HL-60 (cell line): ENCODE measurements at regions not wholly inside any gene's neighbourhood (a gene's known extent, or its start where the extent isn't known, plus 50 kb on each side); places are given as distances from the start of the nearest gene placed in this dataset.

Source experiments
- DNase-seq, 2 experiments: peaks; one replicate each; pipeline ENCODE4 v3.0.0-alpha.2; 2010 to 2020; ENCODE audit warnings: low read depth in 1 of 2, low spot score in 1 of 2
- H3K27ac ChIP-seq: fragments of 250-450 bp; sonication (Bioruptor Pico); replicated peaks from 2 replicates; pipeline ENCODE4 v1.5.1; 2020; ENCODE audit warnings: mild to moderate bottlenecking, moderate library complexity
- H3K27me3 ChIP-seq: fragments of 250-450 bp; sonication (Bioruptor Pico); 2 replicates; pipeline ENCODE4 v1.5.1; 2021; ENCODE audit warnings: mild to moderate bottlenecking, moderate library complexity; ENCODE audit not compliant: insufficient read depth, poor library complexity, severe bottlenecking
- H3K4me3 ChIP-seq: replicated peaks from 2 replicates; pipeline ENCODE4 v1.5.1; 2011; ENCODE audit warnings: mild to moderate bottlenecking, control low read depth, low read length; ENCODE audit not compliant: insufficient read depth
- CTCF ChIP-seq: IDR thresholded peaks from one replicate; pipeline ENCODE4 v1.5.1; 2011; ENCODE audit warnings: low read length, control low read depth, inconsistent platforms; ENCODE audit not compliant: insufficient read depth
- GABPA ChIP-seq: IDR thresholded peaks from 2 replicates; pipeline ENCODE4 v1.6.1; 2012; ENCODE audit warnings: low read depth
- POLR2AphosphoS5 ChIP-seq: IDR thresholded peaks from 2 replicates; pipeline ENCODE4 v1.6.1; 2012; ENCODE audit warnings: low read depth
- REST ChIP-seq: IDR thresholded peaks from 2 replicates; pipeline ENCODE4 v1.6.1; 2012; ENCODE audit warnings: low read depth; ENCODE audit not compliant: insufficient replicate concordance
- SPI1 ChIP-seq: IDR thresholded peaks from 2 replicates; pipeline ENCODE4 v1.6.1; 2012; ENCODE audit warnings: low read depth, mild to moderate bottlenecking, borderline replicate concordance

GRCh38 chr5:54649041-54649504, 131.5 kb downstream of the SNX18 start:
- Histone ChIP-seq H3K27ac (no peak overlapping the region), H3K27me3 (no peaks in the 10 kb centered on the region), H3K4me3 (no peak overlapping the region)
- no peak for DNase-seq
- TF ChIP-seq GABPA: no peak
- TF ChIP-seq POLR2AphosphoS5: no peak
- TF ChIP-seq SPI1: no peak
- TF ChIP-seq CTCF: no peak
- no peak for TF ChIP-seq REST

- peak; percentile 57 to 76 for DNase-seq
- Histone ChIP-seq H3K27ac (peak overlapping the region; percentile 50), H3K4me3 (no peak overlapping the region; the same call in 1 of the 2 replicates), H3K27me3 (no peaks in the 10 kb centered on the region)
- TF ChIP-seq POLR2AphosphoS5 (no peak), SPI1 (peak; percentile 85)
Observed at GRCh38 chr5:54646356-54647101, 129.0 kb downstream of the SNX18 start.

- DNase-seq: no peak
- Histone ChIP-seq H3K27ac (peak overlapping the region; percentile 50), H3K27me3 (no peaks in the 10 kb centered on the region), H3K4me3 (no peak overlapping the region)
- TF ChIP-seq REST (no peak), POLR2AphosphoS5 (no peak), CTCF (no peak), GABPA (no peak), SPI1 (no peak)
Observed at GRCh38 chr5:54645882-54646355, 128.4 kb downstream of the SNX18 start.

GRCh38 chr5:54644226-54644625, 126.7 kb downstream of the SNX18 start:
- H3K27ac ChIP-seq: no peak overlapping the region
- H3K4me3 ChIP-seq: no peak overlapping the region
- H3K27me3 ChIP-seq: no peaks in the 10 kb centered on the region
- DNase-seq: no peak
- TF ChIP-seq GABPA: no peak

- no peak overlapping the region for H3K27ac ChIP-seq
- TF ChIP-seq POLR2AphosphoS5: no peak
- no peak for TF ChIP-seq GABPA
- no peak for TF ChIP-seq SPI1
- no peak for TF ChIP-seq CTCF
- no peak for TF ChIP-seq REST
- DNase-seq: no peak
- H3K27me3 ChIP-seq: no peaks in the 10 kb centered on the region
- H3K4me3 ChIP-seq: no peak overlapping the region
Observed at GRCh38 chr5:54643685-54644106, 126.1 kb downstream of the SNX18 start.
